ENCODE measurements at regions not wholly inside any gene's neighbourhood (a gene's known extent, or its start where the extent isn't known, plus 50 kb on each side); places are given as distances from the start of the nearest gene placed in this dataset.

- TF ChIP-seq YY1 (IDR thresholded peaks at IDR 0.05; ENCODE audit: insufficient read depth, insufficient read length) (no peak), ZNF274 (IDR thresholded peaks at IDR 0.05; ENCODE audit: low read depth, low read length) (no peak)
Observed at GRCh38 chr2:164412831-164413230, 208.5 kb downstream of the GRB14 start.

Measured in NT2/D1 (cell line).